ENCODE measurements at regions not wholly inside any gene's neighbourhood (a gene's known extent, or its start where the extent isn't known, plus 50 kb on each side); places are given as distances from the start of the nearest gene placed in this dataset.

DNA sequence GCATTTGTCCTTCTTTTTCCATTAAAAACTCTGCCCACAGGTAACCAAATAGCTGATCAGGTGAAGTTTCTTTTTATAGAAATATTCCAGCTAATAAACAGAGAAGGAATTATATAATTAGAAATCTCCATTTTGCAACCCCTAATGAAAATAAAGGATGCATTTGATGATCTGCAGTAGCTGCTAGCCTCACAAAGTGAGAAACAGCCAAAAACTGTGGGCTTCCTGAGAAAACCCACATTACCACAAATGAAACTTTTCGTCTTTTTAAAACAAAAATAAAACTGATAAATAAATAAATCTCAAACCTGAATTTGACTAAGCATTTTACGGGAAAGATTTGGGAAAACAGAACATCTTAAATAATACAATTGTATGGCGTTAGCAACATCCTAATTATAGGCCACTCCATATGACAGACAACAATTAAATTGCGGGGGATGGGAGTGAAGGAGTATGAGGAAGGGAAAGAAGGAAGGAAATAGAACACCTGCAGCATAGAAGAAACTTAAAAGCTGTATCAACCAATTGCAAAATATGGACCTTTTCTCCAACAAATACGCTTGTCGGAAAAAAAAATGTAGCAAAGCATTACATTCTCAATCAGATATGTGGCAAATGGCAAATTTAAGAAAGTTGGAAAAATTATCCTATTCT is 283.0 kb upstream of the ITGA1 start:
- no peak overlapping the region for H3K4me3 ChIP-seq (ENCODE audit: low read length)
- DNase-seq (ENCODE audit: low read depth): no peak
- no peak for TF ChIP-seq CTCF (conservative IDR thresholded peaks at IDR 0.05; ENCODE audit: low read depth, low read length)

DNA sequence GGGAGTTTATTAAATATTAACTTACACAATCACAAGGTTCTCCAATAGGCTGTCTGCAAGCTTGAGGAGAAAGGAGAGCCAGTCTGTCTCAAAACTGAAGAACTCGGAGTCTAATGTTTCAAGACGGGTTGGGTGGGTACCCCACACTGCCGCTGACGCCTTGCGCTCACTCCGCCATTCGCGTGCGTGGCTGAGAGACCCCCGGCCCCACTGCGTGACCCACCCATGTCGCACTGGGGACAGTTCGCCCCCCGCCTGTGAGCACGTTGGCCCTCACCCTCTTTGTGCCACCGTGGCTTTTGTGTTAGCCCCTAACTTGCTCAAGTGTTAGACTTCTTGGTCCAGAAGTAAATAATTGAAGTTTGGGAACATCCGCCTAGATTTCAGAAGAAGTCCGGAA is 270.0 kb upstream of the ITGA1 start:
- no peak overlapping the region for H3K4me3 ChIP-seq (ENCODE audit: low read length)
- DNase-seq (ENCODE audit: low read depth): no peak
- TF ChIP-seq CTCF (conservative IDR thresholded peaks at IDR 0.05; ENCODE audit: low read depth, low read length): no peak

GRCh38 chr5:52520171-52520570 is 267.5 kb upstream of the ITGA1 start:
- TF ChIP-seq CTCF (conservative IDR thresholded peaks at IDR 0.05; ENCODE audit: low read depth, low read length): no peak
- no peak overlapping the region for H3K4me3 ChIP-seq (ENCODE audit: low read length)
- no peak for DNase-seq (ENCODE audit: low read depth)

GRCh38 chr5:52521236-52521635 is 266.5 kb upstream of the ITGA1 start:
- H3K4me3 ChIP-seq (ENCODE audit: low read length): no peak overlapping the region
- no peak for DNase-seq (ENCODE audit: low read depth)
- no peak for TF ChIP-seq CTCF (conservative IDR thresholded peaks at IDR 0.05; ENCODE audit: low read depth, low read length)

- H3K4me3 ChIP-seq (ENCODE audit: low read length): no peak overlapping the region
- no peak for TF ChIP-seq CTCF (conservative IDR thresholded peaks at IDR 0.05; ENCODE audit: low read depth, low read length)
- DNase-seq (ENCODE audit: low read depth): no peak
Measured at GRCh38 chr5:52523701-52524100, 264.0 kb upstream of the ITGA1 start.

DNA sequence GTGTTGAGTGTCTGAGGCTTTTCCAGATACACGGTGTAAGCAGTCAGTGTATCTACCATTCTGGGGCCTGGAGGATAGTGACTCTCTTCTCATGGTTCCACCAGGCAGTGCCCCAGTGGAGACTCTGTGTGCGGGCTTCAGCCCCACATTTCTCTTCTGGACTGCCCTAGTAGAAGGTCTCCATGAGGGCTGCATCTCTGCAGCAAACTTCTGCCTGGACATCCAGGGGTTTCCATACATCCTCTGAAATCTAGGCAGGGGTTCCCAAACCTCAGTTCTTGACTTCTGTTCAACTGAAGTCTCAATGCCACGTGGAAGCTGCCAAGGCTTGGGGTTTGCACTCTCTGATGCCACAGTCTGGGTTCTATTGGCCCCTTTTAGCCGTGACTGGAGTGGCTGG is 256.6 kb upstream of the ITGA1 start:
- TF ChIP-seq CTCF (conservative IDR thresholded peaks at IDR 0.05; ENCODE audit: low read depth, low read length): no peak
- H3K4me3 ChIP-seq (ENCODE audit: low read length): no peak overlapping the region
- DNase-seq (ENCODE audit: low read depth): no peak

DNA sequence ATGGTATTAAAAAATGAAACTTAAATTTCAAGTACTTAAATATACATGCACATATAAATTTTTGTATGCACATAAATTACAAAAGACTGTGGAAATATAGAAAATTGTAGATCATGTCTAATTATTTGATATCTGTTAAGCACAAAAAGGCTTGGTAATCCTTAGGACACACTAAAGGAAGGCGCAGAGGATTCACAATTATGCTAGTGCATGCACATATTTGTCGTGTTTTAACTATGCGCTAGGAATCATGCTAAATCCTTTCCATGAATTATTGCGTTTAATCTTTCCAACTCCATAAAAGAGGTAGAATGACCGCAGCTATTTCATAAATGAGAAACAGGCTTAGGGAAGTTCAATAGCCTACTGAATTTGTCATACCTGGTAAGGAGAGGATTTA is 244.1 kb upstream of the ITGA1 start:
- no peak for DNase-seq (ENCODE audit: low read depth)
- no peak for TF ChIP-seq CTCF (conservative IDR thresholded peaks at IDR 0.05; ENCODE audit: low read depth, low read length)
- H3K4me3 ChIP-seq (ENCODE audit: low read length): no peak overlapping the region
